ENCODE measurements at regions not wholly inside any gene's neighbourhood (a gene's known extent, or its start where the extent isn't known, plus 50 kb on each side); places are given as distances from the start of the nearest gene placed in this dataset.

- POLR2A ChIA-PET, result no interaction called here
- no peak overlapping the region for H3K4me3 Mint-ChIP-seq
- H3K27ac Mint-ChIP-seq, result no peak overlapping the region
- CTCF ChIA-PET, result no interaction called here
- H3K9me3 Mint-ChIP-seq, result peaks cover 2% of the 10 kb centered on the region
- no peaks in the 10 kb centered on the region for H3K36me3 Mint-ChIP-seq (ENCODE audit: low read depth)
- DNase-seq, result no peak
- H3K27me3 Mint-ChIP-seq, result no peaks in the 10 kb centered on the region
- H3K4me1 Mint-ChIP-seq, result no peaks in the 10 kb centered on the region
Observed at GRCh38 chr22:27460591-27461347, 340.8 kb downstream of the MN1 start.

GRCh38 chr22:27461470-27461869 lies 340.1 kb downstream of the MN1 start:
- no peak overlapping the region for H3K27ac Mint-ChIP-seq
- no peaks in the 10 kb centered on the region for H3K4me1 Mint-ChIP-seq
- no peaks in the 10 kb centered on the region for H3K27me3 Mint-ChIP-seq
- no peak for DNase-seq
- H3K9me3 Mint-ChIP-seq, result peaks cover 2% of the 10 kb centered on the region
- POLR2A ChIA-PET, result no interaction called here
- CTCF ChIA-PET, result no interaction called here
- no peak overlapping the region for H3K4me3 Mint-ChIP-seq
- H3K36me3 Mint-ChIP-seq (ENCODE audit: low read depth), result no peaks in the 10 kb centered on the region

GRCh38 chr22:27462190-27462589 lies 339.4 kb downstream of the MN1 start:
- Mint-ChIP-seq H3K4me1 (no peaks in the 10 kb centered on the region), H3K9me3 (no peaks in the 10 kb centered on the region), H3K27me3 (no peaks in the 10 kb centered on the region), H3K27ac (no peak overlapping the region), H3K4me3 (no peak overlapping the region), H3K36me3 (ENCODE audit: low read depth) (no peaks in the 10 kb centered on the region)
- ChIA-PET CTCF (no interaction called here), POLR2A (no interaction called here)
- DNase-seq, result no peak

GRCh38 chr22:27463121-27463660 lies 338.4 kb downstream of the MN1 start:
- no peaks in the 10 kb centered on the region for H3K27me3 Mint-ChIP-seq
- POLR2A ChIA-PET, result no interaction called here
- no peaks in the 10 kb centered on the region for H3K36me3 Mint-ChIP-seq (ENCODE audit: low read depth)
- no peaks in the 10 kb centered on the region for H3K4me1 Mint-ChIP-seq
- H3K9me3 Mint-ChIP-seq, result no peaks in the 10 kb centered on the region
- CTCF ChIA-PET, result no interaction called here
- DNase-seq, result no peak
- no peak overlapping the region for H3K27ac Mint-ChIP-seq
- H3K4me3 Mint-ChIP-seq, result no peak overlapping the region

- no peak overlapping the region for H3K27ac Mint-ChIP-seq
- no peaks in the 10 kb centered on the region for H3K9me3 Mint-ChIP-seq
- H3K4me3 Mint-ChIP-seq, result no peak overlapping the region
- POLR2A ChIA-PET, result no interaction called here
- H3K27me3 Mint-ChIP-seq, result no peaks in the 10 kb centered on the region
- no peaks in the 10 kb centered on the region for H3K4me1 Mint-ChIP-seq
- DNase-seq, result no peak
- no peaks in the 10 kb centered on the region for H3K36me3 Mint-ChIP-seq (ENCODE audit: low read depth)
- CTCF ChIA-PET, result no interaction called here
Observed at GRCh38 chr22:27466229-27466628, 335.3 kb downstream of the MN1 start.

GRCh38 chr22:27466778-27467438 lies 334.6 kb downstream of the MN1 start:
- H3K27me3 Mint-ChIP-seq, result no peaks in the 10 kb centered on the region
- CTCF ChIA-PET, result no interaction called here
- H3K27ac Mint-ChIP-seq, result no peak overlapping the region
- DNase-seq, result no peak
- POLR2A ChIA-PET, result no interaction called here
- H3K4me3 Mint-ChIP-seq, result no peak overlapping the region
- no peaks in the 10 kb centered on the region for H3K36me3 Mint-ChIP-seq (ENCODE audit: low read depth)
- no peaks in the 10 kb centered on the region for H3K9me3 Mint-ChIP-seq
- H3K4me1 Mint-ChIP-seq, result no peaks in the 10 kb centered on the region

GRCh38 chr22:27467711-27468110 lies 333.8 kb downstream of the MN1 start:
- Mint-ChIP-seq H3K27ac (no peak overlapping the region), H3K27me3 (no peaks in the 10 kb centered on the region), H3K36me3 (ENCODE audit: low read depth) (no peaks in the 10 kb centered on the region), H3K4me3 (no peak overlapping the region), H3K4me1 (no peaks in the 10 kb centered on the region), H3K9me3 (no peaks in the 10 kb centered on the region)
- CTCF ChIA-PET, result no interaction called here
- no peak for DNase-seq
- POLR2A ChIA-PET, result no interaction called here

- H3K4me3 Mint-ChIP-seq, result no peak overlapping the region
- H3K9me3 Mint-ChIP-seq, result no peaks in the 10 kb centered on the region
- CTCF ChIA-PET, result no interaction called here
- no peaks in the 10 kb centered on the region for H3K4me1 Mint-ChIP-seq
- no peak for DNase-seq
- no peak overlapping the region for H3K27ac Mint-ChIP-seq
- POLR2A ChIA-PET, result no interaction called here
- H3K36me3 Mint-ChIP-seq (ENCODE audit: low read depth), result no peaks in the 10 kb centered on the region
- no peaks in the 10 kb centered on the region for H3K27me3 Mint-ChIP-seq
Observed at GRCh38 chr22:27468712-27469111, 332.8 kb downstream of the MN1 start.

- no peak overlapping the region for H3K4me3 Mint-ChIP-seq
- H3K27me3 Mint-ChIP-seq, result no peaks in the 10 kb centered on the region
- no peak for DNase-seq
- ChIA-PET POLR2A (no interaction called here), CTCF (no interaction called here)
- no peak overlapping the region for H3K27ac Mint-ChIP-seq
- no peaks in the 10 kb centered on the region for H3K4me1 Mint-ChIP-seq
- no peaks in the 10 kb centered on the region for H3K9me3 Mint-ChIP-seq
- no peaks in the 10 kb centered on the region for H3K36me3 Mint-ChIP-seq (ENCODE audit: low read depth)
Observed at GRCh38 chr22:27470169-27470772, 331.3 kb downstream of the MN1 start.

- no peak for DNase-seq
- POLR2A ChIA-PET, result no interaction called here
- Mint-ChIP-seq H3K4me1 (no peaks in the 10 kb centered on the region), H3K27me3 (no peaks in the 10 kb centered on the region), H3K27ac (no peak overlapping the region), H3K36me3 (ENCODE audit: low read depth) (no peaks in the 10 kb centered on the region), H3K9me3 (no peaks in the 10 kb centered on the region), H3K4me3 (no peak overlapping the region)
- CTCF ChIA-PET, result no interaction called here
Observed at GRCh38 chr22:27472975-27473374, 328.6 kb downstream of the MN1 start.

- DNase-seq, result no peak
- no peak overlapping the region for H3K27ac Mint-ChIP-seq
- no peak overlapping the region for H3K4me3 Mint-ChIP-seq
- H3K36me3 Mint-ChIP-seq (ENCODE audit: low read depth), result no peaks in the 10 kb centered on the region
- no peaks in the 10 kb centered on the region for H3K4me1 Mint-ChIP-seq
- ChIA-PET CTCF (no interaction called here), POLR2A (no interaction called here)
- H3K27me3 Mint-ChIP-seq, result no peaks in the 10 kb centered on the region
- H3K9me3 Mint-ChIP-seq, result no peaks in the 10 kb centered on the region
Observed at GRCh38 chr22:27473533-27473932, 328.0 kb downstream of the MN1 start.

GRCh38 chr22:27474112-27474571 lies 327.4 kb downstream of the MN1 start:
- CTCF ChIA-PET, result no interaction called here
- no peaks in the 10 kb centered on the region for H3K36me3 Mint-ChIP-seq (ENCODE audit: low read depth)
- H3K27ac Mint-ChIP-seq, result no peak overlapping the region
- H3K27me3 Mint-ChIP-seq, result no peaks in the 10 kb centered on the region
- H3K4me1 Mint-ChIP-seq, result no peaks in the 10 kb centered on the region
- no peak overlapping the region for H3K4me3 Mint-ChIP-seq
- H3K9me3 Mint-ChIP-seq, result no peaks in the 10 kb centered on the region
- POLR2A ChIA-PET, result no interaction called here
- no peak for DNase-seq

- POLR2A ChIA-PET, result no interaction called here
- Mint-ChIP-seq H3K4me3 (no peak overlapping the region), H3K27ac (no peak overlapping the region), H3K9me3 (no peaks in the 10 kb centered on the region), H3K27me3 (no peaks in the 10 kb centered on the region), H3K4me1 (no peaks in the 10 kb centered on the region), H3K36me3 (ENCODE audit: low read depth) (no peaks in the 10 kb centered on the region)
- DNase-seq, result no peak
- CTCF ChIA-PET, result no interaction called here
Observed at GRCh38 chr22:27474711-27475547, 326.6 kb downstream of the MN1 start.

Data from activated CD4-positive, alpha-beta memory T cell treated with anti-CD3 and anti-CD28 coated beads, Interleukin-2, amount 10 ng/mL, durations not matched to agents 7 days and 5 days (primary cell).